Stimulated activated naive B cell treated with anti-CD40 and anti-IgM and Interleukin-4, amounts not matched to agents 10 μg/mL and 1 μg/mL and 100 μg/mL, for 72 hours (primary cell): ENCODE measurements at regions not wholly inside any gene's neighbourhood (a gene's known extent, or its start where the extent isn't known, plus 50 kb on each side); places are given as distances from the start of the nearest gene placed in this dataset.
A peak's percentile ranks its signal among the peaks of the same experiment; 100 is the strongest.
"Not testable (repeated sequence)": the region's sequence is repeated elsewhere in the genome, so short reads cannot be mapped to it uniquely, and the experiment has no call there.

Experiments
- ATAC-seq, 2 donors: fragments of 150-1000 bp; cut with Tn5 transposase; replicated peaks; 2 replicates each; pipeline ENCODE4 v1.10.0; 2021; ENCODE audit warnings: moderate library complexity in 1 of 2
- DNase-seq: peaks from one replicate; pipeline ENCODE4 v3.0.0; 2021
- H3K27ac Mint-ChIP-seq: one replicate; pipeline ENCODE4 v1.8.0; 2022; ENCODE audit warnings: mild to moderate bottlenecking, mixed read lengths
- H3K27me3 Mint-ChIP-seq, 2 donors: one replicate each; pipeline ENCODE4 v1.8.0; 2022; ENCODE audit warnings: mixed read lengths in 2 of 2
- H3K36me3 Mint-ChIP-seq, 2 donors: one replicate each; pipeline ENCODE4 v1.8.0; 2022; ENCODE audit warnings: mixed read lengths in 2 of 2, mild to moderate bottlenecking in 1 of 2
- H3K4me1 Mint-ChIP-seq, 2 donors: one replicate each; pipeline ENCODE4 v1.8.0; 2022; ENCODE audit warnings: mixed read lengths in 2 of 2, mild to moderate bottlenecking in 1 of 2
- H3K4me3 Mint-ChIP-seq, 2 donors: one replicate each; pipeline ENCODE4 v1.8.0; 2022; ENCODE audit warnings: mild to moderate bottlenecking in 2 of 2, mixed read lengths in 2 of 2, moderate library complexity in 1 of 2
- H3K9me3 Mint-ChIP-seq, 2 donors: one replicate each; pipeline ENCODE4 v1.8.0; 2022; ENCODE audit warnings: mixed read lengths in 2 of 2, mild to moderate bottlenecking in 1 of 2

DNA sequence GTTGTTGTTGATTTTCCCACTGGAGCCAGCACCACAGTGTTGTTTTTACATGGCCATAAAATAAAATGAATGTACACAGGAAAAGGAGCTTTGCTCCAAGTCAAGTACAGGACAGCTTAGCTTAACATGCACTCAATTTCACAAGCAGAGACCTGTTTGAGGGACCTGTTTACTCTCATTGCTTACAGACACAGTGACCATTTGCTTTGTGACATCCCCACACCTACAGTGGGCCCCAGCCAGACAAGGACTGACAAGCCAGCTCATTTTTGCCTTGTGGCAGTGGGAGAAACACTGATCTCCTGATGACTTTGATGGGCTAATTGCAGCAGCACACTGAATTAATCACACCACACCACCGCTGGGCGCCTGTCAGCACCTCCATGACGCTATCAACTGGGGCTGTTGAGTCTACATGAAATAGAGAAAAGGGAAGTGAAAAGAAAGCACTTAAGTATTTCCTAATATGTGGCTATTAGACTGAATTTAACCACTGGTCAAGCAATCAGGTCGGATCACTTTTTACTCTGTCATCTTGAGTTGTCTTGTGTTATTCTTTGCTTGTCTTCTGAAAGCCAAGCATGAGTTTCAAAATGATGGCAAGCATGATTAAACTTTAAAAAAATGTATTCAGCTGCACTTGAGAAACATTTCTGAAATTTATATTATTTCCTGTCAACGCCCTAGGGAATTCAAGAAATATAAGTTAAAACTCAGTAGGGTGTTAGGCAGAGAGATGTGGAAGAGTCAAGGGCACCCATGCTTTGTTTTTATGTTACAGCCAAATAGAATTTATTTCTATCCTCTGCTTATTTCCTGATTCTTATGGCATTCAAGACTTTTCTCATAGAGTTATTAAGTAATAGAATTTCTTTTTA is 557.7 kb downstream of the RAB28 start:
- no peak for DNase-seq
- Mint-ChIP-seq H3K27me3 (no peaks in the 10 kb centered on the region), H3K9me3 (peaks cover 6 to 8% of the 10 kb centered on the region in 2 donors), H3K36me3 (no peaks in the 10 kb centered on the region), H3K4me3 (no peak overlapping the region), H3K27ac (no peak overlapping the region), H3K4me1 (no peaks in the 10 kb centered on the region)
- peak; percentile 50 to 60 for ATAC-seq

- Mint-ChIP-seq H3K27me3 (no peaks in the 10 kb centered on the region), H3K4me1 (no peaks in the 10 kb centered on the region), H3K36me3 (no peaks in the 10 kb centered on the region), H3K4me3 (no peak overlapping the region), H3K27ac (no peak overlapping the region), H3K9me3 (peaks cover 2 to 5% of the 10 kb centered on the region in 2 donors)
- no peak for DNase-seq
- no peak for ATAC-seq
Measured at GRCh38 chr4:12924728-12925320, 559.3 kb downstream of the RAB28 start.

- no peak overlapping the region for H3K4me3 Mint-ChIP-seq
- no peak for DNase-seq
- no peak for ATAC-seq
- H3K36me3 Mint-ChIP-seq: no peaks in the 10 kb centered on the region
- H3K9me3 Mint-ChIP-seq: peaks cover 0 to 2% of the 10 kb centered on the region in 2 donors
- no peak overlapping the region for H3K27ac Mint-ChIP-seq
- H3K4me1 Mint-ChIP-seq: no peaks in the 10 kb centered on the region
- no peaks in the 10 kb centered on the region for H3K27me3 Mint-ChIP-seq
Measured at GRCh38 chr4:12924253-12924652, 559.9 kb downstream of the RAB28 start.

DNA sequence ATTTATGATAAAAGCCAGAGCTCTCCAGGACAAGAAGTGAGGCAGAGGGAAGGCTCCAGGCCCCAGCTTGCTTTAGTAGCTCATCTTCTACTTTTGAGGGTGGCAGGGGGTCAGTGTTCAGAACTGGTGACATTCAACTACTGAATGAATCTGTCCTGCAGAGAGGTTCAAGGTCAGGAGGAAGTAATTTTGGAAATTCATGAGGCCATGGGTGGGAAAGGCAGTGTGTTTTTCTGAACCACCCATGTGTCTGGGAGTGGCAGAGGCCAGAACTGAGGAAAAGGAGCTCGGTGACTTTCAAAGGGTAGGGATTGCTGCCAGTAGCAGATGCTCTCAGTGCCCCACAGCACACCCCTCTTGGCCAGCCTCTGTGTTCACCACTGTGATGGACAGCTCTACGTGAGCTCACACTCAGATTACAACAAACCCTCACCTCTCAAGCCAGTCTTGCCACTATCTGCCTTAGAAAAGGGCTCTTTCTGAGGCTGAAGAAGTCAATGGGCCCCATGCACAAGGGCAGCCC is 571.2 kb downstream of the RAB28 start:
- H3K4me1 Mint-ChIP-seq: no peaks in the 10 kb centered on the region
- no peak overlapping the region for H3K4me3 Mint-ChIP-seq
- peaks cover 8 to 15% of the 10 kb centered on the region in 2 donors for H3K9me3 Mint-ChIP-seq
- DNase-seq (no peak), ATAC-seq (no peak)
- H3K36me3 Mint-ChIP-seq: no peaks in the 10 kb centered on the region
- H3K27ac Mint-ChIP-seq: no peak overlapping the region
- no peaks in the 10 kb centered on the region for H3K27me3 Mint-ChIP-seq

GRCh38 chr4:12911750-12912358 is 572.3 kb downstream of the RAB28 start:
- Mint-ChIP-seq H3K36me3 (no peaks in the 10 kb centered on the region), H3K4me3 (no peak overlapping the region), H3K27ac (no peak overlapping the region), H3K4me1 (no peaks in the 10 kb centered on the region), H3K9me3 (peaks cover 8 to 15% of the 10 kb centered on the region in 2 donors), H3K27me3 (no peaks in the 10 kb centered on the region)
- DNase-seq: no peak
- ATAC-seq: no peak

GRCh38 chr4:12903640-12904039 is 580.5 kb downstream of the RAB28 start:
- H3K27me3 Mint-ChIP-seq, H3K4me1 Mint-ChIP-seq, H3K4me3 Mint-ChIP-seq, DNase-seq, H3K27ac Mint-ChIP-seq, H3K36me3 Mint-ChIP-seq, H3K9me3 Mint-ChIP-seq, ATAC-seq: not testable (repeated sequence)

GRCh38 chr4:12902735-12903134 is 581.4 kb downstream of the RAB28 start:
- Mint-ChIP-seq H3K4me3 (no peak overlapping the region), H3K27me3 (no peaks in the 10 kb centered on the region), H3K27ac (no peak overlapping the region), H3K36me3 (no peaks in the 10 kb centered on the region), H3K9me3 (peaks cover 0 to 3% of the 10 kb centered on the region in 2 donors), H3K4me1 (no peaks in the 10 kb centered on the region)
- DNase-seq (no peak), ATAC-seq (no peak)

- H3K27ac Mint-ChIP-seq: no peak overlapping the region
- DNase-seq: no peak
- H3K9me3 Mint-ChIP-seq: no peaks in the 10 kb centered on the region
- no peaks in the 10 kb centered on the region for H3K4me1 Mint-ChIP-seq
- H3K4me3 Mint-ChIP-seq: no peak overlapping the region
- no peaks in the 10 kb centered on the region for H3K36me3 Mint-ChIP-seq
- no peak for ATAC-seq
- no peaks in the 10 kb centered on the region for H3K27me3 Mint-ChIP-seq
Measured at GRCh38 chr4:12897954-12898353, 586.2 kb downstream of the RAB28 start.

- Mint-ChIP-seq H3K36me3 (no peaks in the 10 kb centered on the region), H3K9me3 (peaks cover 0 to 2% of the 10 kb centered on the region in 2 donors), H3K27ac (no peak overlapping the region), H3K27me3 (no peaks in the 10 kb centered on the region), H3K4me3 (no peak overlapping the region), H3K4me1 (no peaks in the 10 kb centered on the region)
- ATAC-seq (no peak), DNase-seq (no peak)
Measured at GRCh38 chr4:12894062-12894461, 590.1 kb downstream of the RAB28 start.

DNA sequence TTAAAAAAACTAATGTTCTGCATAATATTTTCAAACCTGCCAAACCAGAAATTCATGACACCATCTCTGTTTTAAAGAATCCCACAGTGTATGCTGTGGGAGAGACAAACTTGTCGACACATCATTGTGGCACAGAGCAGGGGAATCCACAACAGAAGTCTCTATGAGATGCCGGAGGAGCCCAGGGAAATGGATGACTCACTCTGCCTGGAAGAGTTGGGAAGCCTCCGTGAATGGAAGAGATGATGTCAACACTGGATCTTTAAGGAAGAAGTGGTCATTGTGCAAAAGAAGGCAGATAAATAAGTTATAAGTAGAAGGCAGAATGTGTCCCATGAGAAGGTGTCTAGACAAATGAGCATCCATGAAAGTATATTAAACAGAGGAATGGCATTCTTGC is 595.1 kb downstream of the RAB28 start:
- ATAC-seq: no peak
- Mint-ChIP-seq H3K27me3 (no peaks in the 10 kb centered on the region), H3K9me3 (peaks cover 16 to 20% of the 10 kb centered on the region in 2 donors), H3K4me3 (no peak overlapping the region), H3K4me1 (no peaks in the 10 kb centered on the region), H3K36me3 (no peaks in the 10 kb centered on the region), H3K27ac (no peak overlapping the region)
- no peak for DNase-seq

DNA sequence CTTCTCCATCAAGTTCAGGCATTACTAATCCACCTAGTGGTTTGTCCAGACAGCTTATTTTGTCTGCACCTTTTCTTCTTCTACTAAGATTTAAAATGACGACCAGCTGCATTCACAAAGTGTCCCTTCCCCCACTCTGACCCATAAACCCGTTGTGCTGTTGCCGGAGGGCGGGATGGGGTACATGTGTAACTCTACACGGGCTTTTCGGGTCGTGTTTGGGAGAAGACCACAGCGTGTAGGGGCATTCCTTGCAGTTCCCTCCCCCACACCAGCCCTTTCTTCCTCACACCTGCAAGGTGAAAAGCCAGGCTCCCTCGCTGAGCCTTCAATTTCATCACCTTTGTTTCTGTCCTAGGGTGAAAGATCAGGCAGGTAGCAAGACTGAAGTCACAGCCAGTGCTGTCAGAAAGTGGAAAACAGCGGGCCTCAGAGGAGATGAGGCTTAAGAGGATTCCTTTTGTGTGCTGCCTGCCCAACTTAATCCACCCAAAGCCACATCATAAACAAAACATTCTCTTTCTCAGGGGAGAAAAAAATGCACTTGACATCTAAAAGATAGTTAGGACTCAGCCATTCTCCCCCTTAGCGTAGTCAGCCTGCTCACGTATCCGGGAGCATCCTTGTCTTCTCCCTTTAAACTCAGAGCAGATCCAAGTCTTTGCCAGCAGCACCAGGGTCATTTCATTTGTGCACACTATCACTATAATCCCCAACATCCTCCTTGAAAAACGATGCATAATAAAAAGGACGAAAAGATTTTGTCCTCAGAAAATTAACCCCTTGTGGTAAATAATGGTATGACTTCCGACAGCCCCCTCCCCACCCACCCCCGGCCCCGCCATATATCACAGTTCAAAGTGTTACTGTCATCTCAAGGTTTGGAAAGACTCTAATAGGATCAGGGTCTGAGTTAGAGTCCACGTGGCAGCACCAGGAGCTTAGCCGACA is 599.0 kb downstream of the RAB28 start:
- no peaks in the 10 kb centered on the region for H3K36me3 Mint-ChIP-seq
- peaks cover 16 to 21% of the 10 kb centered on the region in 2 donors for H3K9me3 Mint-ChIP-seq
- no peaks in the 10 kb centered on the region for H3K4me1 Mint-ChIP-seq
- DNase-seq (no peak), ATAC-seq (no peak)
- H3K4me3 Mint-ChIP-seq: no peak overlapping the region
- H3K27me3 Mint-ChIP-seq: no peaks in the 10 kb centered on the region
- H3K27ac Mint-ChIP-seq: no peak overlapping the region

GRCh38 chr4:12881945-12882584 is 602.1 kb downstream of the RAB28 start:
- no peak for DNase-seq
- Mint-ChIP-seq H3K9me3 (peaks cover 7 to 15% of the 10 kb centered on the region in 2 donors), H3K4me3 (no peak overlapping the region), H3K36me3 (no peaks in the 10 kb centered on the region), H3K4me1 (no peaks in the 10 kb centered on the region), H3K27me3 (no peaks in the 10 kb centered on the region), H3K27ac (no peak overlapping the region)
- ATAC-seq: no peak

- H3K27ac Mint-ChIP-seq: no peak overlapping the region
- DNase-seq (no peak), ATAC-seq (no peak)
- peaks cover 9 to 15% of the 10 kb centered on the region in 2 donors for H3K9me3 Mint-ChIP-seq
- no peaks in the 10 kb centered on the region for H3K36me3 Mint-ChIP-seq
- no peaks in the 10 kb centered on the region for H3K4me1 Mint-ChIP-seq
- no peaks in the 10 kb centered on the region for H3K27me3 Mint-ChIP-seq
- no peak overlapping the region for H3K4me3 Mint-ChIP-seq
Measured at GRCh38 chr4:12880844-12881243, 603.3 kb downstream of the RAB28 start.
